GM19438 (cell line): ENCODE measurements at regions not wholly inside any gene's neighbourhood (a gene's known extent, or its start where the extent isn't known, plus 50 kb on each side); places are given as distances from the start of the nearest gene placed in this dataset.

Source experiments
- ATAC-seq: cut with Tn5 transposase; IDR thresholded peaks from one replicate; pipeline ENCODE4 v1.9.1; 2021; ENCODE audit warnings: low read depth; ENCODE audit not compliant: unreplicated experiment

DNA sequence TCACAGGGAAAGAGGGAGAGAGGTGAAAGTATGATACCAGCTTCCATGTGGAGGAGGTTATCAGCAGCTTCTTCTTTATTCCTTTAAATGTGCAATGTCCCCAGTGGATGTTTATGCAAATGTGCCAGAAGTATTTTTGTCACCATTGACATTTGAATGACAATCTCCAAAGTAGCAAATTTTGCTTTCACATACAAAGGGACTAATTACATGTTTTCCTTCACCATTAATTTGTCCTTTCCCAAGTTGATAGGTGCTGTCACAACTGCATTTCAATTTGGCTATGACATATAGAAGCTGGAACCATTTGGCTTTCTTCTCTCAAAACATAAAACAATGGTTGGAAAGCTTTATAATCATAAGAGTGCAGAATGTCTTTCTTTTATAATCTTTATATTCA is 469.0 kb upstream of the NWD2 start:
- ATAC-seq: no peak

- ATAC-seq: no peak
Observed at GRCh38 chr4:36779601-36780000, 464.9 kb upstream of the NWD2 start.

DNA sequence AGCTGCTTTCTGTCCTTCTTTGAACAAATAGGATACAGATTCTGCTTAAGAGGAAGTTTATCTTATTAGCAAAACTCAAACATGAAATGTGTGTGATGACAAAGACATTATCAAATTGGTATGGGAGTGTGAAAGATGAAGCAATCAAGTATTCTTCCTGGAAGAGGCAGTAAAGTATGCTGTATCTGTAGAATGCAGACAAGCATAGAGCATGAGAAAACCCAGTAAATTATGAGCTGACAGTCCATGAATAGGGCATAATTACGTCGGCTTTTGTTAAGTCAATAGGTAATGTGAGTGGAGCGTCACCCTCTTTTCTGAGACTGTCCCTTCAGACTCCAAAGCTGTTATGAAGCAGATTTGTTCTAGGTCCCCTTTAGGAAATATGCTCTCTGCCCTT is 458.6 kb upstream of the NWD2 start:
- no peak for ATAC-seq

DNA sequence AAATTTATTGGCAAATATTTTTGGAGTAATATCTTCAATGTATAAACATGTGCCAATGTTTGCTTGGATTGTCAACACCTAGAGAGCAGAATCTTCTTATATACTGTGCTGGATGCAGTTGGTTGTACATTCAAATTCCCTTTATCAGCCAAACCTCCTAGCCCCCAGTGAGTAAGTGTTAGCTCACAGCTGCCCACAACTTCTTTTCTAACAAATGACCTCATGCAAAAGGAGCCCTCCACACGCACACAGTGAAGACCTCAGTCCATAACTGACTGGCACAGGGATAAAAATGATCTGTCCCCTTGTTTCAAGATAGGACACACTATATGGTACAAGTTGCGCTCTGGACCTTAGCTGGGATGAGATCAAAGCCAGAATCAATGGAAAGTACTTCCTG is 458.0 kb upstream of the NWD2 start:
- ATAC-seq: no peak

DNA sequence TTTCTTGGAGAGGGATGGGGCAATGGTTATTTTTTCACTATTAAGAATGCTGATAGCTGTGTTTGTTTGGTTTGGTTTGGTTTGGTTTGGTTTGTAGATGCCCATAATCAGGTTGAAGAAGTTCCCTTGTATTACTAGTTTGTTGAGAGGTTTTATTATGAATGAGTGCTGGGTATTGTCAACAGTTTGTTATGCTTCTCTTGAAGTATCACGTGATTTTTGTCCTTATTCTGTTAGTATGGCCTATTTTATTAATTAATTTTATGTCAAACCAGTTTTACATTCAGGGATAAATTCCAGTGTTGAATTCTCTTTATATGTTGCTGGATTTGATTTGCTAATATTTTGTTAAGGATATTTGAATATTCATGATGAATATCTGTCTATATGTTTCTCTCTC is 449.8 kb upstream of the NWD2 start:
- ATAC-seq: no peak

GRCh38 chr4:36812149-36812548 is 432.4 kb upstream of the NWD2 start:
- ATAC-seq: no peak

DNA sequence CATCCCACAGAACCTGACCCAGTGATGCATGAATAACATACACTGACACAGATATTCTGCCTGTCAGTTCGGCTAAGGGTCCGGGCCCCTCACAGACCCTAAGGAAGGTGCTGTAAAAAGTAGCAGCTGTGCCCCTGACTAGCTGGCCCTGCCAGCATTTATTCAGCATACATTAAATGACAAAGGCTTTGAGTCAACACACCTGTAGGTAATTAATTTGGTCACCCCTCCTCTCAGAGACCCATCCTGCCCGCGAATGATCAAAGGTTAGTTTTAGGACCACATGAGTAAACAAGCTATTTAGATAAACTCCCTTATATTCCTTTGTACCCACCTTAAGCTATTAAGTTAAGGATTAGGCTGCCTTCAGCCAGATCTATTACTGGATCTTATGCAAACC is 429.0 kb upstream of the NWD2 start:
- no peak for ATAC-seq

DNA sequence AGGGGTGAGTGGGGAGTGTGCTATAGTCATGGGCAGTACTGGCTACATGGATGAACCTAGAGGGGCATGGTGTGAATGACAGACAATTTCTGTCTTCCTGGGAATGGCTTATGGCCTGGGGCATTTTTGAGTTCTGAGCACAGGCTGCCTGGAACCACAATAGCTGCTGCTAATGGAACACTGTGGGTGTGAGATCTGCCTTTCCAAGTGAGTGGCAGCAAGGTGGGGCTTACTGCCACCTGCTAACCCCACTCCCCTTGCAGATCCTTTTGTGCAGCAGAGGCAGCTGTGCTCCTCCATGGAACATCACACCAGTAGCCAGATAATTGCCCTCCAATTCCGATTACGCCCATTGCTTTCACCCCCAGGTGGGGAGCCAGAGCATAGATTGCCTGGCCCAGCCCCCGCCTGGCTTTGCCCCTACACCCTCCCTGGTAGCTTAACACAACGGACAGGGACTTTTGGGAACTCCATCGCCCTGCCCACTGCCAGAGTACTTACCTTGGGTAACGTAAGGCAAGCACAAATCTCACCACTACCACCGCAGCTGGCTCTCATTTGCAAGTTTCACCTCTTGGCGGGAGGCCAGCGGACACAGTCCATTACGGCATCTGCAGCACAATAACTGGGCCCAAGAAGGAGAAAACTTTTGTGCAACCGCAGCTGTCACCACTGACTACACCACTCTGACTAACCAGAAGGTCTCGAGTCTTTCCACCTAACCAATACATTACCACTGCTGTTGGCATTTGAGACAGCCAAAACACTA is 421.2 kb upstream of the NWD2 start:
- no peak for ATAC-seq

DNA sequence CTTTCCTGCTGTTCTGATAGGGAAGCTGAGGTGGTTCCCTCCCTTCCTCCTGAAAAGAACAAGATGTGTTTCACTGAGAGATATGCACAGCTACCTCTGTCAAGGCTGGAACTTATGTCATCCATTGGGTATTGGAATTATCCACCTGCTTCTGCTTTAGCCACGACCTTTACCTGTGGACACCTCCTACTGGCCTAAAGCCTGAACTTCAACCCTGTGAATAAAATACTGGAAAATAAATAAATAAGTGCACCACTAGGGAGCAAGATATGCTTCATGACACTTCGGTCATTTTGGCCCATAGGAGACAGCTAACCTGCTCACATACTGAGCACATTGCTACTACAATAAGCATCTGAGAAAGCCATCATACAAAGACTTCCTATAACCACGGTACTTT is 419.9 kb upstream of the NWD2 start:
- ATAC-seq: no peak

DNA sequence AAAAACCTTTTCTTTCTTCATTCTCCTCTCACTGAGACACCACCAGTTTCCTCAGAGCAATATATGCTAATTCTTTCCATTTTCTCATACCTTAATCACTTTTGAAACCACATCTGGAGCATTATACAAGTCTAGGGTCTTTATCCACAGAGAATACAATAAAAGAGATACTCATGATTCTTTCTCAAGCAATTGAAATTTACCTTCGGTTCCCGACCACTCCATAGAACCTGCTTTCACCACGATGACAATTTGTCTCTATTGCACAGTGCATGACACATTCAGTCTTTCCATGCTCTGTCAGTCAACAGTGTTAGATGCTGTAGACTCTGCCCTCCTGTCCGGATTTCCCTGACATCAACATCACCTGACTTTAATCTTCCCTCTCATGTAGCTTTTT is 409.3 kb upstream of the NWD2 start:
- no peak for ATAC-seq

- ATAC-seq: peak; percentile 76
Observed at GRCh38 chr4:36841583-36842326, 402.8 kb upstream of the NWD2 start.

DNA sequence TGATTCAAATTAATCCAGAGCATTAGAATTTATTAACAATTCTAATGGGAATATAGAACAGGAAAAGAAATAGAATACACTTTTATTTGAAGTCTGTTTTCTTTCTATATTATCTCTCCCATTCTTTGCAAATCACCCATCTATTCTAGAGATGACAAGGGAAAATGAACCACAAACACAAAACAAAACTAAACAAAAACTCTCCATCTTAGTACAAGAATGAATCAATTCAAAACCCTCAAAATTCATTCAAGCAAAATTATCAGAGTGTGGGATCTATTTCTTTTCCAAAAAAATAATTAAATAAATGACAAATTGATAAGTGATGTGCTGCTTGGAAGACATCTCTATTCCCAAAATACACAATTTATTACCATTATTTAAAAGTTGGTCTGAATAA is 400.1 kb upstream of the NWD2 start:
- no peak for ATAC-seq

GRCh38 chr4:36852856-36853255 is 391.7 kb upstream of the NWD2 start:
- no peak for ATAC-seq

- ATAC-seq: no peak
Observed at GRCh38 chr4:36854554-36854953, 390.0 kb upstream of the NWD2 start.

- ATAC-seq: no peak
Observed at GRCh38 chr4:36863601-36864000, 380.9 kb upstream of the NWD2 start.

DNA sequence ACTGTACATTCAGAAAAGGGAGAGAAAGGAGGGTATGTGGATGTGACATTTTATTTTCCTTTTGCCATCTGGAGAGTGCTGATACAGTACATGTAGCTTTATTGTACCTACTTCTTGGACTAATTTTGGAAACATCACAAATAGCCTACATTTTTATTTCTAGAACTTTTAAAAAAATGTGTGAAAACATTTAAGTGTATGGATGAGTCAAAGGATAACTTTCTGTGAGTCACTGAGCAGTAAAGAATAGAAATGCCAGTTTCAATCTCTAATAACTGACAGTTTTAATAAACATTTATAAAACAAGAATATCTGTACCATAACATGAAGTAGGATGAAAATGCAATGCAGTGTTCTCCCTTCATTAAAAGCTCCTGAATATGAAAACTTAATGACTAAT is 374.4 kb upstream of the NWD2 start:
- ATAC-seq: no peak

DNA sequence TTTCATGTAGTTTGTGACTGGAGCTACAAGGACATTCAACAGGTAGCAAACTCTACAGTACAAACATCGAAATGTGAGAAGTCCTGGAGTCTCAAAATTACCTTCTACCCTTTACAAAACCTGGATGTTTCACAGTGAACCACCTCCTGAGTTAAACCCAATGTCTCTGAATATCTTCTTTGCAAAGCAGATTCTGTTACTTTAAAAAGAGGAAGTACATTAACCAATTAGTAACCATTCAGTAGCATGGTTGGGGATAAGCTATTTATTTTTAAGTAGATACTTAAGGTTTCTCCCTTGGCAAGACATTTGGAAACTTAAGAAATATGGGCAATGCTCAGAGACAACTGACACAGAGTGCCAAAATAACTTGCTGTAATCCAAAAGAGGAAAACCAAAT is 371.9 kb upstream of the NWD2 start:
- no peak for ATAC-seq

GRCh38 chr4:36884151-36884550 is 360.4 kb upstream of the NWD2 start:
- ATAC-seq: no peak

DNA sequence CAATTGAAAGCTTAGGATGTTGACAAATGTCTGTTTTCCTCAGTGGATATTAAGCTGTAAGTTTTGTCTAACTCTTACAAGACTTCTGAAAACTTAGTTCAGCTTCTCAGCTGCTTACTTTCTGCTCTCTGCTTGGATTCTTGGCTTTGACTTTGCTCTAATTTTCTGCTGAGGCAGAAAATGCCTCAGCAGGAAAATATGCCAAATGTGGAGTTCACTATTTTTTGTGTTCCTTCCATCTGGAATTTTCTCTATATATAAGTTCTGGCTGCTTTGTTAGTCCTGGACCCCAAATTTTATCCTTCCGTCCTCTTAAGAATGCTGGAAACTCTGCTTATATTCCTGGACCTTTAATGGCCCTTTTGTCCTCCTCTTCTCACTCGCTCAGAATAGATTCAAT is 352.6 kb upstream of the NWD2 start:
- no peak for ATAC-seq

DNA sequence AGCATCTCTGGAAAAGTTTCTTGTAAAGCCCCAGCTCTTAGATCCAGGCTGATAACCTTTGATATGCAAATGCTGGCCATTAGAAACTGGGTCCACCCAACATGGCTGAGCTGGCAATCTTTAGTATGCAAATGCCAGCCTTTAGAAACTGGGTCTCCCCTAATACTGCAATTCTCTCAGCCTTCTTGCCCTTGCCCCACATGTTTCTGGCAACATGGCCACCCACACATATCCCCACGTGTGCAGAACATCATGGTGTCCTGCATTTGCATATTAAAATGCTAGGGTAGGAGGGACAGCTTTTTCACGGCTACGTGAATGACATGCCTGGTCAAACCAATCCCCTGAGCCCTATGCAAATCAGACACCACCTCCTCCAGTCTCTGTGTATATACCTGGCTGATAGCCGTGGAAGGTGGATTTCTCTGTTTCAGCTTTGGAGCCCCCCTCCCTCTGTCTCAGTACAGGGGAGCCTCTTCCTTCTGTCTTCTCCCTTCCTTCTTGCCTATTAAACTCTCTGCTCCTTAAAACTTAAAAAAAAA is 344.0 kb upstream of the NWD2 start:
- no peak for ATAC-seq

DNA sequence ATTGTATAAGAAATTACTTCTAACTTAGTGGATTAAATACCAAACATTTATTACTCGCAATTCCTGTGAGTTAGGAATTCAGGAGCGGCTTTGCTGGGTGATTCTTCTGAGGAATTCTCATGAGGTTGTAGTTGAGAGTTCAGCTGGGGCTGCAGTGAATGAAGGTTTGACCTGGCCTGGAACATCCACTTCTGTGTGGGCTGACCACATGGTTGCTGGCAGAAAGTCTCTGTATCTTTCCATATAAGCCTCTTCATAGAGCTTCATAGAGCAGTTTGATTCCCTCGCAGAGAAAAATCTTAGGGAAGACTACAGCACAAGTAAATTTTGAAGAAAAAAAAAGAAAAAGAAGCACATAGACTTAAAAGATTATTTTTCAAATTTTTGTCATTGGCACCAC is 339.7 kb upstream of the NWD2 start:
- ATAC-seq: no peak

DNA sequence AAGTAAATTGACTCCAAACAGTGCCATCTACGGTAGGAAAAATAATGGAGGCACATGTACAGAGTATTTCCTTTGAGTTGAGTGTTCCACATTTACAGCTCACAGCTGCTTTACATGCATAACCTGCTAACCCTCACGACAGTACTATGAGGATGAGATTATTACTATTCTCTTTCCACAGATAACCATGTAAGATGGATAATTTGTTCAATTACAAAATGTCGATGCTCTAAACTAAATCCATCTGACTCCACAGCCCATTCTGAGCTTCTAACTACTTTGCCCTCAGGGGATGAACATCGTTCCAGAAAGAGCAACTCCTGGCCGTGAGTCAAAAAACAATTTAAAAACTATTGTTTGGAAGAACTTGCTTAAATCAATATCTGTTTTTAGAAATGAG is 330.4 kb upstream of the NWD2 start:
- no peak for ATAC-seq
